ENCODE measurements at regions not wholly inside any gene's neighbourhood (a gene's known extent, or its start where the extent isn't known, plus 50 kb on each side); places are given as distances from the start of the nearest gene placed in this dataset.

- TF ChIP-seq CTCF (IDR thresholded peaks at IDR 0.05; ENCODE audit: insufficient read depth, low read depth, low read length) (no peak), EZH2 (IDR thresholded peaks at IDR 0.05; ENCODE audit: insufficient read depth, low read length) (no peak)
Observed at GRCh38 chr7:16004702-16005101, 318.2 kb upstream of the MEOX2 start.

Data from astrocyte (in vitro differentiated cells and primary cell).